22Rv1 (cell line): ENCODE measurements at regions not wholly inside any gene's neighbourhood (a gene's known extent, or its start where the extent isn't known, plus 50 kb on each side); places are given as distances from the start of the nearest gene placed in this dataset.

Source experiments
- ZFX ChIP-seq: fragments of 450-650 bp; IDR thresholded peaks from 2 replicates; pipeline ENCODE4 v1.6.1; 2017; ENCODE audit warnings: antibody characterized with exemption, borderline replicate concordance
- TF ChIP-seq, protein P1 (sequence below): fragments of 450-650 bp; IDR thresholded peaks from 2 replicates; pipeline ENCODE4 v1.5.1; 2017; ENCODE audit warnings: mild to moderate bottlenecking

- TF ChIP-seq, protein P1, sequence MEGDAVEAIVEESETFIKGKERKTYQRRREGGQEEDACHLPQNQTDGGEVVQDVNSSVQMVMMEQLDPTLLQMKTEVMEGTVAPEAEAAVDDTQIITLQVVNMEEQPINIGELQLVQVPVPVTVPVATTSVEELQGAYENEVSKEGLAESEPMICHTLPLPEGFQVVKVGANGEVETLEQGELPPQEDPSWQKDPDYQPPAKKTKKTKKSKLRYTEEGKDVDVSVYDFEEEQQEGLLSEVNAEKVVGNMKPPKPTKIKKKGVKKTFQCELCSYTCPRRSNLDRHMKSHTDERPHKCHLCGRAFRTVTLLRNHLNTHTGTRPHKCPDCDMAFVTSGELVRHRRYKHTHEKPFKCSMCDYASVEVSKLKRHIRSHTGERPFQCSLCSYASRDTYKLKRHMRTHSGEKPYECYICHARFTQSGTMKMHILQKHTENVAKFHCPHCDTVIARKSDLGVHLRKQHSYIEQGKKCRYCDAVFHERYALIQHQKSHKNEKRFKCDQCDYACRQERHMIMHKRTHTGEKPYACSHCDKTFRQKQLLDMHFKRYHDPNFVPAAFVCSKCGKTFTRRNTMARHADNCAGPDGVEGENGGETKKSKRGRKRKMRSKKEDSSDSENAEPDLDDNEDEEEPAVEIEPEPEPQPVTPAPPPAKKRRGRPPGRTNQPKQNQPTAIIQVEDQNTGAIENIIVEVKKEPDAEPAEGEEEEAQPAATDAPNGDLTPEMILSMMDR, result no peak
- TF ChIP-seq ZFX, result no peak
Measured at GRCh38 chr10:80946957-80947726, 409.4 kb downstream of the SH2D4B start.
